Effector CD8-positive, alpha-beta T cell (primary cell): ENCODE measurements at regions not wholly inside any gene's neighbourhood (a gene's known extent, or its start where the extent isn't known, plus 50 kb on each side); places are given as distances from the start of the nearest gene placed in this dataset.
"Not testable (repeated sequence)": the region's sequence is repeated elsewhere in the genome, so short reads cannot be mapped to it uniquely, and the experiment has no call there.

Experiments used
- DNase-seq: peaks from one replicate; lab custom pipeline; 2025; lab: John Stamatoyannopoulos, UW

- DNase-seq = no peak
These were observed 110.8 kb upstream of the SMURF2 start for GRCh38 chr17:64772845-64773299.

DNA sequence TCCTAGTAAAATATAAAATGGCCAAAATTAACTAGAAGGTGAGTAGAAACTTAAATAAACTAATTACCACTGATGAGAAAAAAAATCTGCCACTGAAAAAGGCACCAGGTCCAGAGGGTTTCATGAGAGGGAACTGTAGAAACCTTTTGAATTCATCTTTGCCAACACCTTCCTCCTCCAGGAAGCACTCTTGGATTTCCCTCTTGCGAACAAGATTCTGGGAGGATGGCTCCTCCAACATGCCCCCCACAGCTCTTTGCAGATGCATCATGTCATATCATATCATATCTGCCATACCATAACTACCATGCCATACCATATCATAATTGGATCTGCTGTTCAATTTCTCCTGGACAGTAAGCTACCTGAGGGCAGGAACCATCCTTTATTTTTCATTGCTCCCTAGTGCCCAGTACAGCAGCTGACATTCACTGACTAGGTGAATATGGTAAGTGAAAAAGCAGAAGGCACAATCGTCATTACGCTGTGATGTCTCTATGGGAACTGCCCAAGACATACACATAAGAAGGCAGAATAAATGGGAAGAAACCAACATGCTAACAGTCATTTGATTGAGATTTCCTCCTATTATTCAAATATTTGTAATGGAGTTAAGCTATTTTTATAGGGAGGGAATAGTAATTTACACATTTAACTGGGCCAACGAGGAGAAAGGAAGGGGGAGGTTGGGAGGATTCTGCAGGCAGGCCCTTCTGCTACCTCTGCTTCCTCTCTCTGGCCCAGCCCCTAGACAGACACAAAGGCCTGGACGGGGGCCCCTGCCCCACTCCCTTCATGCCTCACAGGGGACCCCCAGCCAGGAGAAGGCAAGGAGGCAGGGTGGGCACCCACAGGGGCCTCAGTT is 110.1 kb upstream of the SMURF2 start:
- no peak for DNase-seq

DNA sequence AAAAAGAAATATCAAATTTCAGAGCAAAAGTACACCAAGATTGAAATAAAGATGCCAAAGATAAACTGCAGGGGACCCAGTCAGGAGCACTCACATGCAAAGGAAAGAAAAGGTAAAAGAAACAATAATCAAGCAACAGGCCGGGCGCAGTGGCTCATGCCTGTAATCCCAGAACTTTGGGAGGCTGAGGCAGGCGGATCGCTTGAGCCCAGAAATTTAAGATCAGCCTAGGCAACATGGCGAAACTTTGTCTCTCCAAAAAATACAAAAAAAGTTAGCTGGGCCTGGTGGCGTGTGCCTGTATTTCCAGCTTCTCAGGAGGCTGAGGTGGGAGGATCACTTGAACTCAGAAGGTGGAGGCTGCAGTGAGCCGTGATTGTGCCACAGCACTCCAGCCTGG is 107.6 kb upstream of the SMURF2 start:
- no peak for DNase-seq

GRCh38 chr17:64767269-64767997 is 105.3 kb upstream of the SMURF2 start:
- DNase-seq = no peak

- DNase-seq = no peak
These were observed 103.2 kb upstream of the SMURF2 start for GRCh38 chr17:64765191-64765889.

GRCh38 chr17:64750891-64751677 is 89.0 kb upstream of the SMURF2 start:
- DNase-seq = no peak

GRCh38 chr17:64750478-64750877 is 88.4 kb upstream of the SMURF2 start:
- no peak for DNase-seq

- DNase-seq = no peak
These were observed 87.2 kb upstream of the SMURF2 start for GRCh38 chr17:64749306-64749705.

DNA sequence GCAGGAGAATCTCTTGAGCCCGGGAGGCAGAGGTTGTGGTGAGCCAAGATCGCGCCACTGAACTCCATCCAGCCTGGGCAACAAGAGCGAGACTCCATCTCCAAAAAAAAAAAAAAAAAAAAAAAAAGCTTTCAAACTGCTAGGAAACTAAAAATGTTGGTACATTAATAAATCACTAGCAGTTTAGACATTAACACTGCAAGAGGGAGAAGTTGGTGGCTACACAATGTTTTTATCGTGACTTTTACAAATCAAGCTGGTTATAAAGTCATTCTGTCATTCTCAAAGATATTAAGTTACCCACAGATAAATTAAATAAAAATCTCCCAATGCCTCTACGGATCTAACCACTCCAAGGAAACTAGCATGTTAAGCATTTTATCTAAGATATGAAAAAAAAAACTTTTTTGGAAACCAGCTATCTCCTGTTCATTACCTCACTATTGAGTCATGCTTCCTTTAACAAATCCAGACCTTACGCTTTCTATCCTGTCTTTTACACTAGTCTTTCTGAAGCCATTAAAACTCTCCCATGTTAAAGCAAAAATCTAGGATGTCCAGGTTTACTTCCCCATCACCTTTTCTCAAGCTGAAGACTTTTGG is 85.9 kb upstream of the SMURF2 start:
- DNase-seq = no peak

GRCh38 chr17:64742326-64742725 is 80.2 kb upstream of the SMURF2 start:
- DNase-seq = no peak

DNA sequence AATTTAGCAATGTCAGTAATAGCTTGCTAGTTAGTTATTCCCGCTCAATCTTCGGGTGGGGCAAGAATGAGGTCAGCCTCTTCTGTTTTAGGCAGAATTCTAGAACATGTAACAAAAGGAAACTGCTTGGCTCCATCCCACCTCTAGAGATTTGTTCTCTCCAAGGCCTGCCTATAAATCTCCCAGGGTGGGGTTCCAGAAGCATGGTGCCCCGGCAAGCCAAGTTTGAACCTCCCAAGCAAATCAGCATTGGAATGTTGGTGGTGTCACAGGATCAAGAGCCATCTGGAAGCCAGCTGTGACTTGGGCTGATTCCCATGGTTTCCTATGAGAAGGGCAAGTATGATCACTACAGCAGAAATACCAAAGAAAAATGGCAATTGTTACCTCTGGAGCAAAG is 79.8 kb upstream of the SMURF2 start:
- DNase-seq = not testable (repeated sequence)

GRCh38 chr17:64741038-64741641 is 79.0 kb upstream of the SMURF2 start:
- DNase-seq = no peak

- no peak for DNase-seq
These were observed 77.4 kb upstream of the SMURF2 start for GRCh38 chr17:64739316-64740058.

DNA sequence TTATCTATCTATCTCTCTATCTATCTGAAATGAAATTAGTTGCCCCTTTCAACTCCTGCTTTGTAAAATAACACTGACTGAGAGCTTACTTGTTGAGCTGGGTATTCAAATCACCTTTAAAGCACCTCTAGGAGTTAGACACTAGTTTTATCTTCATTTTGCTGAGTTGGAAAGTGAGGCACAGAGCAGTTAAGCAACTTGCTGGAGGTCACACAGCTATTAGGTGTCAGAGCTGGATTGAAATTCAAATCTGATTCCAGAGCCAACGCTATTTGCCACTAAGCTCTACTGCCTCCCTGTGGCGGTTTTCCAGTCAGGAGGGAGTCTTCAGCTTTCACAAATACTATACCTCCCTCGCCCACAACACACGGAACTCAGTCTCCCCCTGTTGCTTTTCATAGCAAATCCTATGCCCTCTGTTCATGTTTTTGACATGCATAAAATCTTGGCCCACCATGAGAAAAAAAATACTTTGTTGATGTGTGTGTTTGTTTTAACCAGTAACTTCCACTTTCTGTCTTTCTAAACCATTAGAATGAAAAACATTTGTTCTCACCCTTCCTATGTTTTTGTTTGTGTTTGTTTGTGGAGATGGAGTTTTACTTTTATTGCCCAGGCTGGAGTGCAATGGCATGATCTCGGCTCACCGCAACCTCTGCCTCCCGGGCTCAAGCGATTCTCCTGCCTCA is 74.8 kb upstream of the SMURF2 start:
- peak; percentile 10 for DNase-seq

GRCh38 chr17:64732336-64733006 is 70.4 kb upstream of the SMURF2 start:
- DNase-seq = no peak

- not testable (repeated sequence) for DNase-seq
These were observed 67.9 kb upstream of the SMURF2 start for GRCh38 chr17:64730023-64730422.

DNA sequence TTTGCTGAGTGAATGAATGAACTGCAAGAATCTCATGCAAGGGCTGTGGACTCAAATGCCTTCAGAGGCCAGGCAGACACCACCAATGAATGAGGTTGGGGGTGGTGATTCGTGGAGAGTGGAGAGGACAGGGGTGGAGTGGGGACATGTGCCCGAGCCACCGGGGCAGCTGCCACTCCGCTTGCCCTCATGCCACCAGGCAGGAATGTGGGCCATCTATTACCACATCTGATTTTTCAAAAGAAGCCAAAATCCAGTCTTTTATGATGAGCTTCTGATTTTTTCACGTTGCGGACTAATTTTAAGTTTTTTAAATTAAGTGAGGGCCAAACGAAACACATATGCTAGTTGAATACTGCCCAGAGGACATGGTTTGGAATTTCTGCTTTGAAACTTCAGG is 67.1 kb upstream of the SMURF2 start:
- DNase-seq = no peak

DNA sequence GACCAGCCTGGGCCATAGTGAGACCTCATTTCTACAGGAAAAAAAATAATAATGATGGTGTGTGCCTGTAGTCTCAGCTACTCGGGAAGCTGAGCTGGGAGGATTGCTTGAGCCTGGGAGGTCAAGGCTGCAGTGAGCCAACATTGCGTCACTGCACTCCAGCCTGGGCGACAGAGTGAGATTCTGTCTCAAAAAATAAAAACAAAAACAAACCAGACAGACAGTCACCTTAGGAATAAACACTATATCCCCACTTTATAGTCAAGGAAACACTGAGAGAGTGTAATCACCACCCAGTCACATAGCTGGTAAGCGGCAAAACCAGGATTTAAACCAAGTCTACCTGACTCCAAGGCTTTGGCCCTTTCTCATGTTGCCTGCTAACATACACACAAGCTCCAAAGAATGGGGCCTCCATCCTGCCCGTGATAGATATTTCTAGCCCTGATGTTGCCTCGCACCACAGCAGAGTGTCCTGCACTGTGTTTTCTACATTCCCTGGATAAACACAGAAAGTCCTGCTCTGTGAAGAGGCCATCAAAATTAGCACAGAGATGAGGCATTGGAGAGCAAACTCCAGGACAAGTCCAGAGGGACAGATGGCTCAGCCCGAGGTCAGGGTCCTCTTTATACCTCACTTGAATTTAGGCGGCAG is 66.1 kb upstream of the SMURF2 start:
- no peak for DNase-seq
